ENCODE measurements at regions not wholly inside any gene's neighbourhood (a gene's known extent, or its start where the extent isn't known, plus 50 kb on each side); places are given as distances from the start of the nearest gene placed in this dataset.
A peak's percentile ranks its signal among the peaks of the same experiment; 100 is the strongest.

DNA sequence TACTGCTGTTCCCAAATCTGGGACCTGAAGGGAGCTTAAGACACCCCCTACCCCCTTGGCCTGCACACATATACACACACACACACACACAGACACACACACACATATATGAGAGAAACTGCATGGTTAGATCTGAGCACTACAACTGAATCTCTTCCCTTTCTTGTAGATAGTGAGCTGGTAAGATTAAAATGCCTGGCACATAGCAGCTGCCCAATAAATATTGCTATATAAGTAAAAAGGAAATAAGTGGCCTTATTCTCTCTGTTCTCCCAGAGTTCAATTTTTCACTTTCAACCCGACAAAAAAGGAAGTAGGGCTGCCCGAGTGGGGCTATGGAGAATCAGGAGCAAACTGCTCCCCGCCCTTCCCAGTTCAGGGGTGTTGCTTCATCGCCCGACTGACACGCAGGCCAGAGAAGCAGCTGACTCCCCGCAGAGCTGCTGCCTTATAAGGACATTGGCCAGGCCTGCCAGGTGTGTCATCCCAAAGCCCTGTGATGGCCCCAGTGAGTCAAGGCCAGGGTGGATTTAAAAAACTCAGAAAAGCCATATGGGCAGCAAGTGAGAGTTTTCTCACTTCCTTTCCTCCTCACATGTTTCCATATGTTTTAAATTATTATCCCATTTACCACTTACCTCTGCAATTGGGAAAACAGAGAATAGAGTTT lies 106.5 kb upstream of the SLC44A3 start (continued):
- no peak for TF ChIP-seq RCOR1 (IDR thresholded peaks at IDR 0.05; ENCODE audit: insufficient replicate concordance, low read length)

DNA sequence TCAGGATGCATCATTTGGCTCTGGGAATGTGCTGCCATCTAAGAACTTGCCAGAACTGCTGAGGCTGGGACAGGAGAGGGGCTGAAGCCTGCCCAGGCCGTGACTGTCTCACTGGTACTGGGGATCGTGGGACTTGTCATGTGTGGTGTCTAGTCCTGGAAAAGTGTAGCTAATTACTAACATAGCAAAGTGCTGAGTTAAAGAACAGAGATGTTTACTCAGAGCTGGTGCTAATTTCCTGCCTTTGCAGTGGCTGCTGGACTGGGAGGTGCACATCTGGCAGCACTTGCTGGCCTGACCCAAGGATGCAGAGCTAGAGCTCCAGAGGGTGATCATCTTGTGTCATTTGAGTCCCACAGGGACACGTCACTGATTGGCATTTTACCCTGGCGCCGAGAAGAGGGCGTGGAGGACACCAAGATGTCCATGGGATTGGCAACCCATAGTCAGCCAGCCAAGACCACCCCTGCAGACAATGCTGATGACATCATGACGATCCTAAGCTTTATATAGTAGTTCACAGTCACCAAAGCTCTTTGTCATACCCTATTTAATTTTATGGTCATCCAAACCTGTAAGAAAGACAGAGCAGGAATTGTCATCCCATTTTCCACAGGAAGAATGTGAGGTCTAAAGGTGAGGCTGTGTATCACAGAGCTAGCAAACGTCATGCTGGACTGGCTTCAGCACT lies 110.1 kb upstream of the SLC44A3 start:
- H3K4ac ChIP-seq (ENCODE audit: low read depth, low read length) = peak overlapping the region; percentile 94
- dilution Hi-C loops (cut with HindIII; ENCODE audit: low sequenced_read_pairs, unreplicated experiment) = no loop called here
- no peak for TF ChIP-seq RAD21 (IDR thresholded peaks at IDR 0.05; ENCODE audit: low read length)
- no peak for TF ChIP-seq SMC3 (IDR thresholded peaks at IDR 0.05; ENCODE audit: low read depth, low read length)
- no peak for TF ChIP-seq NFE2L2 (IDR thresholded peaks at IDR 0.05; ENCODE audit: low read depth, low read length)
- TF ChIP-seq, protein P1, sequence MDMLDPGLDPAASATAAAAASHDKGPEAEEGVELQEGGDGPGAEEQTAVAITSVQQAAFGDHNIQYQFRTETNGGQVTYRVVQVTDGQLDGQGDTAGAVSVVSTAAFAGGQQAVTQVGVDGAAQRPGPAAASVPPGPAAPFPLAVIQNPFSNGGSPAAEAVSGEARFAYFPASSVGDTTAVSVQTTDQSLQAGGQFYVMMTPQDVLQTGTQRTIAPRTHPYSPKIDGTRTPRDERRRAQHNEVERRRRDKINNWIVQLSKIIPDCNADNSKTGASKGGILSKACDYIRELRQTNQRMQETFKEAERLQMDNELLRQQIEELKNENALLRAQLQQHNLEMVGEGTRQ (IDR thresholded peaks at IDR 0.05; ENCODE audit: low read depth, low read length) = no peak
- TF ChIP-seq CEBPB (IDR thresholded peaks at IDR 0.05; ENCODE audit: low read depth, low read length) = no peak
- TF ChIP-seq BHLHE40 (IDR thresholded peaks at IDR 0.05; ENCODE audit: low read depth, low read length) = no peak
- no peak for TF ChIP-seq MAZ (IDR thresholded peaks at IDR 0.05; ENCODE audit: borderline replicate concordance, low read depth, low read length)
- no peak for TF ChIP-seq FOS (IDR thresholded peaks at IDR 0.05; ENCODE audit: low read depth, low read length)
- no peak for TF ChIP-seq RCOR1 (IDR thresholded peaks at IDR 0.05; ENCODE audit: insufficient replicate concordance, low read length)
- TF ChIP-seq, protein P2, sequence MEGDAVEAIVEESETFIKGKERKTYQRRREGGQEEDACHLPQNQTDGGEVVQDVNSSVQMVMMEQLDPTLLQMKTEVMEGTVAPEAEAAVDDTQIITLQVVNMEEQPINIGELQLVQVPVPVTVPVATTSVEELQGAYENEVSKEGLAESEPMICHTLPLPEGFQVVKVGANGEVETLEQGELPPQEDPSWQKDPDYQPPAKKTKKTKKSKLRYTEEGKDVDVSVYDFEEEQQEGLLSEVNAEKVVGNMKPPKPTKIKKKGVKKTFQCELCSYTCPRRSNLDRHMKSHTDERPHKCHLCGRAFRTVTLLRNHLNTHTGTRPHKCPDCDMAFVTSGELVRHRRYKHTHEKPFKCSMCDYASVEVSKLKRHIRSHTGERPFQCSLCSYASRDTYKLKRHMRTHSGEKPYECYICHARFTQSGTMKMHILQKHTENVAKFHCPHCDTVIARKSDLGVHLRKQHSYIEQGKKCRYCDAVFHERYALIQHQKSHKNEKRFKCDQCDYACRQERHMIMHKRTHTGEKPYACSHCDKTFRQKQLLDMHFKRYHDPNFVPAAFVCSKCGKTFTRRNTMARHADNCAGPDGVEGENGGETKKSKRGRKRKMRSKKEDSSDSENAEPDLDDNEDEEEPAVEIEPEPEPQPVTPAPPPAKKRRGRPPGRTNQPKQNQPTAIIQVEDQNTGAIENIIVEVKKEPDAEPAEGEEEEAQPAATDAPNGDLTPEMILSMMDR (conservative IDR thresholded peaks at IDR 0.05; ENCODE audit: low read depth, low read length) = no peak
- TF ChIP-seq MXI1 (IDR thresholded peaks at IDR 0.05; ENCODE audit: borderline replicate concordance, low read depth, low read length) = no peak

More for the DNA sequence above, 110.1 kb upstream of the SLC44A3 start:
- ChIA-PET POLR2A (ENCODE audit: unreplicated experiment) (interaction anchor here (0.5 to 1.3 kb wide), 2 partner anchors 168 to 179 kb away, joined by 3 to 7 read pairs; partner anchors contain the start of gene F3), CTCF (interaction anchor here (0.5 to 1.0 kb wide), 3 partner anchors 11 to 1762 kb away, joined by 3 to 5 read pairs (median 3); no protein-coding TSS in a partner anchor)
- Histone ChIP-seq H3K9ac (ENCODE audit: low read depth, low read length) (peak overlapping the region; percentile 7; the same call in 1 of the 2 replicates), H3K27me3 (ENCODE audit: control insufficient read depth, insufficient read depth, low read length) (no peaks in the 10 kb centered on the region), H3K36me3 (ENCODE audit: control insufficient read depth, insufficient read depth, low read length) (no peaks in the 10 kb centered on the region), H2BK120ac (ENCODE audit: low read depth, low read length) (peak overlapping the region; percentile 100), H3K4me1 (ENCODE audit: control insufficient read depth, insufficient read depth, low read length) (peaks cover 33% of the 10 kb centered on the region), H3K4me2 (ENCODE audit: low read depth, low read length) (no peak overlapping the region), H2BK5ac (ENCODE audit: low read depth, low read length, poor library complexity, severe bottlenecking) (peak overlapping the region; percentile 95), H3K9me3 (ENCODE audit: control insufficient read depth, insufficient read depth, low read length) (no peaks in the 10 kb centered on the region), H3K18ac (ENCODE audit: low read depth, low read length) (peak overlapping the region; percentile 87), H2BK15ac (ENCODE audit: low read depth, low read length) (peak overlapping the region; percentile 98), H4K8ac (ENCODE audit: low read depth in 2 of 2, low read length in 2 of 2) (peak overlapping the region; percentile 91 to 98), H2BK20ac (ENCODE audit: low read depth, low read length) (peak overlapping the region; percentile 91), H4K91ac (ENCODE audit: insufficient read depth, low read depth, low read length) (peak overlapping the region; percentile 94), H3K79me1 (ENCODE audit: low read depth in 1 of 2, low read length in 2 of 2) (peaks cover 0 to 20% of the 10 kb centered on the region in 2 experiments; a peak in 1 of 4 replicates), H3K27ac (ENCODE audit: insufficient read depth, low read length) (peak overlapping the region; percentile 81), H2AK5ac (ENCODE audit: low read depth, low read length) (peak overlapping the region; percentile 99), H4K20me1 (ENCODE audit: insufficient read depth, low read length) (no peaks in the 10 kb centered on the region), H3K9me1 (ENCODE audit: insufficient read depth, low read length) (peaks cover 40% of the 10 kb centered on the region), H3K23ac (ENCODE audit: low read depth, low read length) (peak overlapping the region; percentile 61), H2AK9ac (replicated peaks; ENCODE audit: low read depth, low read length, poor library complexity) (peak overlapping the region; percentile 13), H4K5ac (ENCODE audit: low read depth, low read length) (peak overlapping the region; percentile 83), H2AFZ (replicated peaks; ENCODE audit: low read length, poor library complexity) (peak overlapping the region; percentile 41), H3K4me3 (ENCODE audit: insufficient read depth, low read depth, low read length) (no peak overlapping the region), H3K14ac (replicated peaks; ENCODE audit: low read depth, low read length) (peak overlapping the region; percentile 85), H3K56ac (ENCODE audit: extremely low read depth, insufficient read depth, low read length) (no peak overlapping the region)
- WGBS, 2 experiments (ENCODE audit: extremely low coverage in 2 of 2, insufficient read length in 1 of 2) = 96% methylated on average over 3 of the region's 8 CpGs; no CpG with 5 or more reads in 1 of the 2 experiments
- DNase-seq = peak; percentile 43
- in situ Hi-C loops (cut with MboI; ENCODE audit: low sequenced_read_pairs) = no loop called here
- intact Hi-C loops (cut with micrococcal nuclease) = loop anchor here (5.0 kb wide), 1 partner anchor 63 kb away; no protein-coding TSS in a partner anchor
- peak; percentile 36 for ATAC-seq (ENCODE audit: low read depth)
- no TSS peak for BruUV-seq (replicated peaks)
